Cardiac fibroblast (primary cell): ENCODE measurements at regions not wholly inside any gene's neighbourhood (a gene's known extent, or its start where the extent isn't known, plus 50 kb on each side); places are given as distances from the start of the nearest gene placed in this dataset.

Source experiments
- DNase-seq, 2 donors: peaks; one replicate each; pipeline versions ENCODE4 v3.0.0 to v3.0.0-alpha.2; 2010; ENCODE audit warnings: low read depth in 2 of 2
- H3K4me3 ChIP-seq, 2 donors: replicated peaks in 1 of 2; 1 replicate in 1 of 2; 2 replicates in 1 of 2; pipeline ENCODE4 v1.5.1; 2011; ENCODE audit warnings: low read depth in 2 of 2, low read length in 2 of 2, mild to moderate bottlenecking in 2 of 2, moderate library complexity in 1 of 2
- CTCF ChIP-seq: IDR thresholded peaks from one replicate; pipeline ENCODE4 v1.5.1; 2011; ENCODE audit warnings: low read depth, mild to moderate bottlenecking, low read length, inconsistent platforms

DNA sequence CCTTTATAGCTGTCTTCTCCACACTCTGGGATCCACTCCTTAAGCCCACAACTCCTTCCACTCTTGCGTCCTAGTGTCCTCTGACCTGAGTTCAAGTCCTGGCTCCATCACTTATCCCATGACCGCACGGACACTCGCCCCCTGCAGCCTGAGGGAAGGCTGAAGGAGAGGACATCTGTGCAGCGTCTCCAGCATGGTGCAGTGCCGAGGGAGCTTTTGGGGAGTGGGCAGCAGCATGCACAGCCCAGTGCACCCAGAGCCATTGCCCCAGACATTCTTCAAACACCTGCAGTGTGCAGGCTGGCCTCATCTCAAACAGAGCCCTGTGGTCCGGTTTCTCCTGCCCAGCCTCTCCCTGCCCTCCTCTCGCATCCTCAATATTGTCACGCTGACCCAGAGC lies 317.1 kb upstream of the ZMIZ1 start:
- TF ChIP-seq CTCF = no peak
- no peak for DNase-seq

GRCh38 chr10:78752221-78752620 lies 316.5 kb upstream of the ZMIZ1 start:
- no peak overlapping the region for H3K4me3 ChIP-seq
- TF ChIP-seq CTCF = no peak
- no peak for DNase-seq

More for the DNA sequence above, 317.1 kb upstream of the ZMIZ1 start:
- no peak overlapping the region for H3K4me3 ChIP-seq

DNA sequence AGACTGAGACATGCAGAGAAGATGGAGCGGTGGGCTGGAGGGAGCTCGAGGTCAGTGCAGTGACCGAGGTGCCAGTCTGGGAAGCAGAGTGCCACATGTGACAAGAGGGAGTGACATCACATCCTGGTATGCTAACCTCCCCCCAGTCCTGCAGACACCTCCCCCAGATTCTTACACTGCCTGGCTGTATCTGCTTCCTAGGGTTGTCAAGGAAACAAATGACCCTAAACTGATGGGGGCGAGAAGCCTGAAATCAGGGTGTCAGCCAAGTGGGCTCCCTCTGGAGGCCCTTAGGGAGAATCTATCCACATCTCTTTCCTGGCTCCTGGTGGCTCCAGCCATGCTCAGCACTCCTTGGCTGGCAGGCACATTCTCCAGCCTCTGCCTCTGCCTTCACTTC lies 316.1 kb upstream of the ZMIZ1 start:
- DNase-seq = peak in 1 of 2 donors; percentile 49
- TF ChIP-seq CTCF = no peak
- H3K4me3 ChIP-seq = no peak overlapping the region

DNA sequence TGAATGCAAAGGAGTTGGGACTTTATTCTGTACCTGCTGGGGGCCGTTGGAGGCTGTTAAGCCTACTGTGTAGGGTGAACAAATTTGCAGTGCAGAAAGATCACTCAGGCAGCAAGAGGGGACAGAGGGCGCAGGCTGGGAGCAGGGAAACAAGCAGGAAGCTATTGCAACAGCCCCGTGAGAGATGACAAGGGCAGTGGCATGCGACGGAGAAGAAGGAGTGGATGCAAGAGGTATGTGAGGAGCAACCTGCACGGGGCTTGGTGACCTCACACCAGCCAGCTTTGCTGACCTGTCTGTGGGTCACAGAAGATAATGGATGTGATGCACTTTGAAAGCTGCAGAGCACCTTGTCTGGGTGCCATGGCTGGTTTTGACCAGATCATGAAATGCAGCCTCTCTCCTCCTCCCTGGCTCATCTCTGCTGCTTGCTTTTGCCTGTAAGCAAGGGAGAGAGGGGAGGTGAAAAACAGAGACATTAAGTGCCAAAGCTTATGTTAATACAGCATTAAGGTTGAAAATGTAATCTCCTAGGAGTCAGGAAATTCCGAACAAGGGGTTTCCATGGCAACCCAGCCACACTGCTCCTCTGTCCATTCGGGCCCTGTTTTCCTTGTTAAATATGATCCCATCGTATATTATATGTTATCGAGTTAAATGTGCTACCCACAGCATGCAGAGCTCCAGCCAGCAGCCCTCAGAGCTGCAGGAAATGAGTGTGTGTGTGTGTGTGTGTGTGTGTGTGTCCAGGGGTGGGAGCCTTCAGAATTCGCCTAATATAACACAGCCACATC lies 314.3 kb upstream of the ZMIZ1 start:
- no peak overlapping the region for H3K4me3 ChIP-seq
- no peak for TF ChIP-seq CTCF
- DNase-seq = peak; percentile 54 to 94

DNA sequence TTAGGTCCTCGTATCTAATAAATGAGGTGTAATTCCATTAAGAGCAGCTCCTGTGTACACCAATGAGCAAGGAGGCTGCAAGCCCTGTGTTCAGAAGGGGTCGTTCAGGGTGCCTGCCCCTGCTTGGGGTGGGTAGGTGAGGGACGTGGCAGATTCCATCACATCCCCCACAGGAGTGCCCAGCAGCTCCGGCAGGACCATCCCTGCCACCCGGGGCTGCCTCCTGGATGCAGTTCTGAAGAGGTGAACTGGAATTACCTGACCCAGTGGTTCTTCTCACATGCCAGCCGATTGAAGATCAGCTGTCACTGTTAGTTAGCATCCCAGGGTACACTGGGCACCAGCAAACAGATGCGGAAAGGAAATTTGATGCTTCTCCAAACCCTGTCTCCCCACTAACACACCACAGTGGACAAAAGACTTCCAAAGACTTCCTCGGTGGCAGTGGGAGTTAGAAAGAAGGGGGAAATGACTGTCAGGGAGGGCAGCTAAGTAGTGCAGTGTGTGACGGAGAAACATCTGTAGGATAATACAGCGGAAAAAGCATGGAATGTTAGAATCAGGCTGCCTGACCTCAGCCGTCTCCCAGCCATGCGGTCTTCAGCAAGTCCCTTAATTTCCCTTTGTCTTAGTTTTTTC lies 313.6 kb upstream of the ZMIZ1 start:
- no peak for DNase-seq
- no peak for TF ChIP-seq CTCF
- H3K4me3 ChIP-seq = no peak overlapping the region

- H3K4me3 ChIP-seq = no peak overlapping the region
- DNase-seq = peak in 1 of 2 donors; percentile 28
- no peak for TF ChIP-seq CTCF
Measured at GRCh38 chr10:78755877-78756455, 312.8 kb upstream of the ZMIZ1 start.
